CD14-positive monocyte (primary cell): ENCODE measurements at regions not wholly inside any gene's neighbourhood (a gene's known extent, or its start where the extent isn't known, plus 50 kb on each side); places are given as distances from the start of the nearest gene placed in this dataset.

Source experiments
- DNase-seq, 3 donors: peaks; one replicate each; pipeline ENCODE4 v3.0.0-alpha.2; 2011 to 2022
- H2AFZ ChIP-seq: 2 replicates; pipeline ENCODE4 v1.6.0; 2012; ENCODE audit warnings: mild to moderate bottlenecking, low read depth, low read length, inconsistent platforms; ENCODE audit not compliant: insufficient read depth, poor library complexity, severe bottlenecking
- H3K27ac ChIP-seq, 2 donors: 1 replicate in 1 of 2; 2 replicates in 1 of 2; pipeline ENCODE4 v1.5.1; 2012 to 2013; ENCODE audit warnings: low read length in 2 of 2, control low read depth in 1 of 2, inconsistent platforms in 1 of 2, low read depth in 1 of 2, mild to moderate bottlenecking in 1 of 2
- H3K27me3 ChIP-seq, 2 donors: one replicate each; pipeline versions ENCODE4 v1.6.0 to v1.6.1; 2011 to 2013; ENCODE audit warnings: low read length in 2 of 2; ENCODE audit not compliant: control insufficient read depth in 2 of 2, insufficient read depth in 2 of 2
- H3K36me3 ChIP-seq, 2 donors: replicated peaks in 1 of 2; 1 replicate in 1 of 2; 2 replicates in 1 of 2; pipeline versions ENCODE4 v1.5.1 to v1.6.1; 2012 to 2013; ENCODE audit warnings: low read length in 2 of 2, control low read depth in 1 of 2, inconsistent platforms in 1 of 2, mild to moderate bottlenecking in 1 of 2; ENCODE audit not compliant: insufficient read depth in 2 of 2, control insufficient read depth in 1 of 2
- H3K4me1 ChIP-seq, 2 donors: 1 replicate in 1 of 2; 2 replicates in 1 of 2; pipeline versions ENCODE4 v1.5.1 to v1.6.1; 2012 to 2013; ENCODE audit warnings: low read length in 2 of 2, control low read depth in 1 of 2, inconsistent platforms in 1 of 2, mild to moderate bottlenecking in 1 of 2, moderate library complexity in 1 of 2; ENCODE audit not compliant: insufficient read depth in 2 of 2, control insufficient read depth in 1 of 2
- H3K4me2 ChIP-seq: replicated peaks from 2 replicates; pipeline ENCODE3; 2012; ENCODE audit warnings: low read length, moderate library complexity, mild to moderate bottlenecking; ENCODE audit not compliant: poor library complexity, severe bottlenecking; ENCODE audit errors: extremely low read depth
- H3K4me3 ChIP-seq, 3 experiments: fragments of 200-600 bp in 1 of 3; sonication (generic) in 1 of 3; replicated peaks in 1 of 3; 1 replicate in 2 of 3; 2 replicates in 1 of 3; pipeline ENCODE4 v1.5.1; 2011 to 2013; ENCODE audit warnings: low read length in 3 of 3, mild to moderate bottlenecking in 3 of 3, control low read depth in 2 of 3, low read depth in 2 of 3, inconsistent platforms in 1 of 3, moderate library complexity in 1 of 3
- H3K79me2 ChIP-seq: 2 replicates; pipeline ENCODE4 v1.6.0; 2012; ENCODE audit warnings: mild to moderate bottlenecking, control low read depth, inconsistent platforms, low read length, moderate library complexity; ENCODE audit not compliant: insufficient read depth
- H3K9ac ChIP-seq: 2 replicates; pipeline ENCODE4 v1.6.0; 2017; ENCODE audit warnings: low read length, mild to moderate bottlenecking; ENCODE audit not compliant: insufficient read depth, poor library complexity, severe bottlenecking
- H3K9me3 ChIP-seq, 2 donors: replicated peaks in 1 of 2; 1 replicate in 1 of 2; 2 replicates in 1 of 2; pipeline versions ENCODE4 v1.5.1 to v1.6.1; 2012 to 2013; ENCODE audit warnings: low read length in 2 of 2, control low read depth in 1 of 2; ENCODE audit not compliant: control insufficient read depth in 1 of 2, insufficient read depth in 1 of 2
- H4K20me1 ChIP-seq: 2 replicates; pipeline ENCODE4 v1.6.0; 2012; ENCODE audit warnings: mild to moderate bottlenecking, low read length, control low read depth, moderate library complexity; ENCODE audit not compliant: insufficient read depth
- H3K27ac Mint-ChIP-seq, 7 donors: one replicate each; pipeline ENCODE4 v1.8.0; 2020; ENCODE audit warnings: mild to moderate bottlenecking in 7 of 7, mixed read lengths in 7 of 7, moderate library complexity in 6 of 7, inconsistent platforms in 2 of 7
- H3K27me3 Mint-ChIP-seq, 3 donors: one replicate each; pipeline ENCODE4 v1.8.0; 2021 to 2022; ENCODE audit warnings: low read depth in 3 of 3, mild to moderate bottlenecking in 3 of 3, mixed read lengths in 3 of 3, moderate library complexity in 3 of 3, inconsistent platforms in 1 of 3
- H3K36me3 Mint-ChIP-seq, 2 donors: one replicate each; pipeline ENCODE4 v1.8.0; 2020; ENCODE audit warnings: mixed read lengths in 2 of 2, inconsistent platforms in 1 of 2, mild to moderate bottlenecking in 1 of 2
- H3K4me1 Mint-ChIP-seq: one replicate; pipeline ENCODE4 v1.8.0; 2020; ENCODE audit warnings: mild to moderate bottlenecking, mixed read lengths
- H3K4me3 Mint-ChIP-seq, 2 donors: one replicate each; pipeline ENCODE4 v1.8.0; 2020; ENCODE audit warnings: mild to moderate bottlenecking in 2 of 2, mixed read lengths in 2 of 2, moderate library complexity in 1 of 2
- H3K9me3 Mint-ChIP-seq, 7 donors: one replicate each; pipeline ENCODE4 v1.8.0; 2020 to 2022; ENCODE audit warnings: mixed read lengths in 7 of 7, mild to moderate bottlenecking in 6 of 7, moderate library complexity in 6 of 7, inconsistent platforms in 2 of 7
- WGBS: methylation state at CpG from one replicate; pipeline ENCODE4 v1.1.5; 2013; ENCODE audit warnings: missing lambda C conversion rate; ENCODE audit not compliant: insufficient coverage; 5-methylcytosine and 5-hydroxymethylcytosine counted together
- intact Hi-C, 2 donors: fragments of 100-400 bp; cut with micrococcal nuclease; formaldehyde crosslinking; loops; one replicate each; pipeline versions ENCODE4 v1.15.0 to v1.15.1; 2023
- TF ChIP-seq, protein P1 (sequence below): fragments of 200-600 bp; IDR thresholded peaks from one replicate; pipeline ENCODE4 v1.8.0; 2022; ENCODE audit warnings: antibody characterized with exemption, mild to moderate bottlenecking

- H3K9ac ChIP-seq, result no peak overlapping the region
- H3K4me1 ChIP-seq, result no peaks in the 10 kb centered on the region
- H3K27me3 ChIP-seq, result no peaks in the 10 kb centered on the region
- no peaks in the 10 kb centered on the region for H3K36me3 ChIP-seq
- H3K27ac Mint-ChIP-seq, result no peak overlapping the region
- H3K36me3 Mint-ChIP-seq, result no peaks in the 10 kb centered on the region
- TF ChIP-seq, protein P1, sequence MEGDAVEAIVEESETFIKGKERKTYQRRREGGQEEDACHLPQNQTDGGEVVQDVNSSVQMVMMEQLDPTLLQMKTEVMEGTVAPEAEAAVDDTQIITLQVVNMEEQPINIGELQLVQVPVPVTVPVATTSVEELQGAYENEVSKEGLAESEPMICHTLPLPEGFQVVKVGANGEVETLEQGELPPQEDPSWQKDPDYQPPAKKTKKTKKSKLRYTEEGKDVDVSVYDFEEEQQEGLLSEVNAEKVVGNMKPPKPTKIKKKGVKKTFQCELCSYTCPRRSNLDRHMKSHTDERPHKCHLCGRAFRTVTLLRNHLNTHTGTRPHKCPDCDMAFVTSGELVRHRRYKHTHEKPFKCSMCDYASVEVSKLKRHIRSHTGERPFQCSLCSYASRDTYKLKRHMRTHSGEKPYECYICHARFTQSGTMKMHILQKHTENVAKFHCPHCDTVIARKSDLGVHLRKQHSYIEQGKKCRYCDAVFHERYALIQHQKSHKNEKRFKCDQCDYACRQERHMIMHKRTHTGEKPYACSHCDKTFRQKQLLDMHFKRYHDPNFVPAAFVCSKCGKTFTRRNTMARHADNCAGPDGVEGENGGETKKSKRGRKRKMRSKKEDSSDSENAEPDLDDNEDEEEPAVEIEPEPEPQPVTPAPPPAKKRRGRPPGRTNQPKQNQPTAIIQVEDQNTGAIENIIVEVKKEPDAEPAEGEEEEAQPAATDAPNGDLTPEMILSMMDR, result no peak
- H3K4me3 Mint-ChIP-seq, result no peak overlapping the region
- H3K4me2 ChIP-seq, result no peak overlapping the region
- H3K27ac ChIP-seq, result no peak overlapping the region
- intact Hi-C loops, result no loop called here
- no peak overlapping the region for H2AFZ ChIP-seq
- H3K9me3 Mint-ChIP-seq, result peaks cover 0 to 4% (median 0%) of the 10 kb centered on the region in 7 donors
- H4K20me1 ChIP-seq, result no peaks in the 10 kb centered on the region
- H3K4me1 Mint-ChIP-seq, result no peaks in the 10 kb centered on the region
- no peak overlapping the region for H3K4me3 ChIP-seq
- no peaks in the 10 kb centered on the region for H3K79me2 ChIP-seq
- H3K9me3 ChIP-seq, result no peaks in the 10 kb centered on the region
- no peaks in the 10 kb centered on the region for H3K27me3 Mint-ChIP-seq
- DNase-seq, result no peak
- 100% methylated on average over 1 of the region's 1 CpG for WGBS
These were observed 585.4 kb downstream of the USP25 start for GRCh38 chr21:16315223-16315622.

- TF ChIP-seq, protein P1, result no peak
- Histone ChIP-seq H3K9ac (no peak overlapping the region), H3K27ac (no peak overlapping the region), H3K4me3 (no peak overlapping the region), H4K20me1 (no peaks in the 10 kb centered on the region), H3K9me3 (no peaks in the 10 kb centered on the region), H3K4me2 (no peak overlapping the region), H3K4me1 (no peaks in the 10 kb centered on the region), H3K36me3 (no peaks in the 10 kb centered on the region), H3K27me3 (no peaks in the 10 kb centered on the region), H3K79me2 (no peaks in the 10 kb centered on the region), H2AFZ (no peak overlapping the region)
- DNase-seq, result no peak
- no peaks in the 10 kb centered on the region for H3K27me3 Mint-ChIP-seq
- intact Hi-C loops, result no loop called here
- H3K4me3 Mint-ChIP-seq, result no peak overlapping the region
- H3K36me3 Mint-ChIP-seq, result no peaks in the 10 kb centered on the region
- H3K9me3 Mint-ChIP-seq, result peaks cover 0 to 4% (median 0%) of the 10 kb centered on the region in 7 donors
- H3K4me1 Mint-ChIP-seq, result no peaks in the 10 kb centered on the region
- no peak overlapping the region for H3K27ac Mint-ChIP-seq
These were observed 589.0 kb downstream of the USP25 start for GRCh38 chr21:16318651-16319300.
